K562 (cell line): ENCODE measurements at regions not wholly inside any gene's neighbourhood (a gene's known extent, or its start where the extent isn't known, plus 50 kb on each side); places are given as distances from the start of the nearest gene placed in this dataset.

ENCODE experiments used
- ATAC-seq: fragments of 200-7000 bp; cut with Tn5 transposase; 3 replicates; pipeline ENCODE4 v1.9.1; 2020; ENCODE audit warnings: moderate library complexity
- BruUV-seq: library from RNA; stranded (reverse); fragments of 400-500 nt; replicated peaks from 2 replicates; lab custom pipeline; 2021; lab: Mats Ljungman, UMichigan
- CTCF ChIA-PET: fragments of 300-600 bp; formaldehyde crosslinking; extraction: SDS; loops from one replicate; lab custom pipeline; 2021; ENCODE audit warnings: low intra/inter-chr PET ratio; lab: Yijun Ruan, JAX
- POLR2A ChIA-PET: fragments of 300-600, 350-650 bp; sonication (Branson Sonifier 250); formaldehyde crosslinking; extraction: SDS; loops from one replicate; lab custom pipeline; 2021; ENCODE audit warnings: antibody characterized with exemption, inconsistent platforms; lab: Yijun Ruan, JAX
- DNase-seq, 4 experiments: peaks; one replicate each; pipeline versions ENCODE4 v3.0.0 to v3.0.0-alpha.2; 2011 to 2018; ENCODE audit warnings: low spot score in 3 of 4, mixed read lengths in 3 of 4; ENCODE audit errors: extremely low read depth in 1 of 4
- FAIRE-seq: peaks from 2 replicates; lab custom pipeline; 2011; peaks lifted over from hg19 to GRCh38; lab: Jason Lieb, UNC
- H2AFZ ChIP-seq: 2 replicates; pipeline ENCODE4 v1.6.0; 2011; ENCODE audit warnings: low read depth, low read length, control low read depth, inconsistent platforms
- H3K27ac ChIP-seq: fragments of 200-600 bp; 3 replicates; pipeline ENCODE4 v1.8.0; 2011; ENCODE audit warnings: low read depth, mild to moderate bottlenecking, control low read depth, inconsistent platforms, low read length, moderate library complexity, mixed read lengths; ENCODE audit errors: extremely low read depth
- H3K27me3 ChIP-seq, 2 experiments: fragments of 300-600 bp in 1 of 2; 2 replicates in 1 of 2; 3 replicates in 1 of 2; pipeline versions ENCODE4 v1.6.0 to v1.8.0; 2011; ENCODE audit warnings: inconsistent platforms in 2 of 2, low read length in 2 of 2, mild to moderate bottlenecking in 1 of 2, mixed read lengths in 1 of 2, moderate library complexity in 1 of 2; ENCODE audit not compliant: control insufficient read depth in 2 of 2, insufficient read depth in 2 of 2
- H3K36me3 ChIP-seq: fragments of 300-600 bp; 3 replicates; pipeline ENCODE4 v1.8.0; 2011; ENCODE audit warnings: mild to moderate bottlenecking, low read length, inconsistent platforms; ENCODE audit not compliant: control insufficient read depth, insufficient read depth
- H3K4me1 ChIP-seq, 2 experiments: fragments of 200-600 bp in 1 of 2; replicated peaks in 1 of 2; 2 replicates in 1 of 2; 3 replicates in 1 of 2; pipeline versions ENCODE4 v1.5.1 to v1.8.0; 2011; ENCODE audit warnings: inconsistent platforms in 2 of 2, low read length in 2 of 2, mild to moderate bottlenecking in 1 of 2, mixed read lengths in 1 of 2, moderate library complexity in 1 of 2; ENCODE audit not compliant: control insufficient read depth in 2 of 2, insufficient read depth in 2 of 2
- H3K4me2 ChIP-seq: 2 replicates; pipeline ENCODE4 v1.6.1; 2011; ENCODE audit warnings: low read length, control low read depth, inconsistent platforms, mixed read lengths; ENCODE audit not compliant: insufficient read depth
- H3K4me3 ChIP-seq: fragments of 200-600 bp; sonication (generic), shearing (Covaris generic); 2 replicates; pipeline ENCODE4 v1.5.1; 2016; ENCODE audit warnings: control low read depth, inconsistent platforms
- H3K79me2 ChIP-seq: fragments of 200-600 bp; 3 replicates; pipeline ENCODE4 v1.8.0; 2011; ENCODE audit warnings: low read length, inconsistent platforms; ENCODE audit not compliant: control insufficient read depth, insufficient read depth
- H3K9ac ChIP-seq, 2 experiments: 2 replicates each; pipeline versions ENCODE4 v1.6.0 to v1.6.1; 2011; ENCODE audit warnings: low read depth in 2 of 2, low read length in 2 of 2, control low read depth in 1 of 2, inconsistent platforms in 1 of 2, mild to moderate bottlenecking in 1 of 2, mixed read lengths in 1 of 2; ENCODE audit not compliant: insufficient read depth in 1 of 2
- H3K9me1 ChIP-seq: one replicate; pipeline ENCODE4 v1.6.0; 2011; ENCODE audit warnings: inconsistent platforms, mild to moderate bottlenecking, low read length, moderate library complexity; ENCODE audit not compliant: control insufficient read depth, insufficient read depth
- H3K9me3 ChIP-seq: replicated peaks from 2 replicates; pipeline ENCODE4 v1.5.1; 2011; ENCODE audit warnings: low read depth, low read length, inconsistent platforms; ENCODE audit not compliant: control insufficient read depth, insufficient read depth
- H4K20me1 ChIP-seq: replicated peaks from 2 replicates; pipeline ENCODE4 v1.6.1; 2011; ENCODE audit warnings: low read length, inconsistent platforms, mixed read lengths; ENCODE audit not compliant: control insufficient read depth, insufficient read depth
- CBX5 ChIP-seq: IDR thresholded peaks from 2 replicates; pipeline ENCODE4 v1.6.1; 2014; ENCODE audit warnings: low read depth, borderline replicate concordance
- CEBPB ChIP-seq: fragments of 450-650 bp; IDR thresholded peaks from 2 replicates; pipeline ENCODE4 v1.6.1; 2016; ENCODE audit warnings: missing genetic modification characterization, missing compliant biosample characterization
- PML ChIP-seq: IDR thresholded peaks from 2 replicates; pipeline ENCODE4 v1.6.1; 2012; ENCODE audit warnings: low read length, inconsistent platforms
- PTRF ChIP-seq: fragments of 450-650 bp; IDR thresholded peaks from 2 replicates; pipeline ENCODE4 v1.6.1; 2016; ENCODE audit warnings: mild to moderate bottlenecking, missing genetic modification characterization, missing compliant biosample characterization
- RB1 ChIP-seq: fragments of 450-650 bp; IDR thresholded peaks from 2 replicates; pipeline ENCODE4 v1.6.1; 2017; ENCODE audit warnings: low read depth, mild to moderate bottlenecking
- SIRT6 ChIP-seq: IDR thresholded peaks from one replicate; pipeline ENCODE4 v1.6.1; 2012; ENCODE audit warnings: low read depth, mild to moderate bottlenecking, control low read depth, inconsistent platforms, low read length, moderate library complexity
- ZBED1 ChIP-seq: IDR thresholded peaks from 2 replicates; pipeline ENCODE4 v1.6.1; 2014
- ZNF444 ChIP-seq: fragments of 250-450 bp; sonication (Bioruptor Pico); IDR thresholded peaks from 2 replicates; pipeline ENCODE4 v1.4.0; 2020; ENCODE audit warnings: mild to moderate bottlenecking, moderate library complexity
- ZNF695 ChIP-seq: fragments of 450-650 bp; formaldehyde crosslinking; IDR thresholded peaks from 2 replicates; pipeline ENCODE4 v1.4.0; 2020; ENCODE audit warnings: mild to moderate bottlenecking, moderate library complexity
- ZNF707 ChIP-seq: fragments of 250-450 bp; sonication (Bioruptor Pico); conservative IDR thresholded peaks from 2 replicates; pipeline ENCODE4 v1.8.0; 2022; ENCODE audit warnings: inconsistent platforms, mild to moderate bottlenecking, moderate library complexity
- WGBS: fragments of 100-300 bp; shearing (Covaris generic); methylation state at CpG from one replicate; pipeline ENCODE4 v1.1.6; 2016; ENCODE audit warnings: low coverage, mixed read lengths; ENCODE audit not compliant: insufficient coverage; ENCODE audit errors: missing lambda C conversion rate; 5-methylcytosine and 5-hydroxymethylcytosine counted together
- in situ Hi-C: fragments of 300-500 bp; cut with MboI; formaldehyde crosslinking; loops from 4 replicates; pipeline ENCODE4 v1.15.0; 2018; ENCODE audit warnings: inconsistent platforms, mixed read lengths
- intact Hi-C: fragments of 100-400 bp; cut with micrococcal nuclease; formaldehyde crosslinking; loops from 2 replicates; pipeline ENCODE4 v1.14.2; 2022
- TF ChIP-seq, protein P1 (sequence below): fragments of 450-650 bp; formaldehyde crosslinking; IDR thresholded peaks from 2 replicates; pipeline ENCODE4 v1.4.0; 2020; ENCODE audit warnings: mild to moderate bottlenecking, moderate library complexity
- TF ChIP-seq, protein P2 (sequence below), 2 experiments: fragments of 200-800 bp in 1 of 2; sonication (Bioruptor generic) in 1 of 2; sonication (generic) in 1 of 2; formaldehyde crosslinking in 1 of 2; IDR thresholded peaks in 1 of 2; conservative IDR thresholded peaks in 1 of 2; 2 replicates each; pipeline versions ENCODE4 v1.5.0 to v1.6.1; 2016 to 2020; ENCODE audit warnings: missing compliant biosample characterization in 1 of 2, missing genetic modification characterization in 1 of 2, missing genetic modification reagents in 1 of 2
- TF ChIP-seq, protein P3 (sequence below): fragments of 250-450 bp; sonication (Bioruptor Pico); IDR thresholded peaks from 2 replicates; pipeline ENCODE4 v1.5.0; 2021
- TF ChIP-seq, protein P4 (sequence below): fragments of 450-650 bp; formaldehyde crosslinking; IDR thresholded peaks from 2 replicates; pipeline ENCODE4 v1.4.0; 2020; ENCODE audit warnings: mild to moderate bottlenecking, moderate library complexity
- TF ChIP-seq, protein P5 (sequence below), 2 experiments: fragments of 150-350 bp in 1 of 2; IDR thresholded peaks; 2 replicates each; pipeline ENCODE4 v1.6.1; 2012 to 2016; ENCODE audit warnings: low read depth in 2 of 2, low read length in 2 of 2, mild to moderate bottlenecking in 1 of 2, moderate library complexity in 1 of 2

DNA sequence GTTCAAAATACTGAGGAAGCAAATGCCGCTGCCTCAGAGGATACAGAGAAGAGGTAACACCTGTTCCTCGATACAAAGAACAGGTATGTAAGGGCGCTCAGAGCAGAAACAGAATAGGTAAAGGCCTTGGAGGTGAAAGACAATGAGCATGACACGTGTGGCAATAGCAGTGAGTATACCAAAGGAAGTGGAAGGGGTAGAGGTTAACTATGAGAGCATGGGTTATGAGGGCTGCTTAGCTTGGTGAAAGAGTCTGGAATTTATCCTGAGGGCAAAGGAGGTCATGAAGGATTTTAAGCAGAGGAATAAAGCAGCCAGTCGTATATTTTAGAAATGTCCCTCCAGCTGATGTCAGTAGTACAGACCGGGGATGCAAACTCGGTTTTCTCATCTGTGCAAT is 269.8 kb upstream of the ZNF462 start:
- BruUV-seq: no TSS peak
- Histone ChIP-seq H3K4me2 (no peak overlapping the region), H3K27me3 (no peaks in the 10 kb centered on the region), H3K9me3 (no peaks in the 10 kb centered on the region), H3K27ac (no peak overlapping the region), H3K4me1 (no peaks in the 10 kb centered on the region), H2AFZ (no peak overlapping the region), H3K9me1 (no peaks in the 10 kb centered on the region), H3K4me3 (no peak overlapping the region), H3K79me2 (no peaks in the 10 kb centered on the region), H3K36me3 (no peaks in the 10 kb centered on the region), H3K9ac (no peak overlapping the region), H4K20me1 (no peaks in the 10 kb centered on the region)
- ATAC-seq (no peak), FAIRE-seq (no peak), DNase-seq (no peak)
- 0% methylated on average over 7 of the region's 7 CpGs for WGBS
- TF ChIP-seq PML (no peak), SIRT6 (no peak), ZBED1 (no peak), ZNF444 (CRISPR knock-in tag) (no peak), ZNF707 (CRISPR knock-in tag) (no peak), PTRF (no peak), CBX5 (no peak), RB1 (no peak), ZNF695 (no peak), CEBPB (tag) (no peak)
- TF ChIP-seq, protein P1, sequence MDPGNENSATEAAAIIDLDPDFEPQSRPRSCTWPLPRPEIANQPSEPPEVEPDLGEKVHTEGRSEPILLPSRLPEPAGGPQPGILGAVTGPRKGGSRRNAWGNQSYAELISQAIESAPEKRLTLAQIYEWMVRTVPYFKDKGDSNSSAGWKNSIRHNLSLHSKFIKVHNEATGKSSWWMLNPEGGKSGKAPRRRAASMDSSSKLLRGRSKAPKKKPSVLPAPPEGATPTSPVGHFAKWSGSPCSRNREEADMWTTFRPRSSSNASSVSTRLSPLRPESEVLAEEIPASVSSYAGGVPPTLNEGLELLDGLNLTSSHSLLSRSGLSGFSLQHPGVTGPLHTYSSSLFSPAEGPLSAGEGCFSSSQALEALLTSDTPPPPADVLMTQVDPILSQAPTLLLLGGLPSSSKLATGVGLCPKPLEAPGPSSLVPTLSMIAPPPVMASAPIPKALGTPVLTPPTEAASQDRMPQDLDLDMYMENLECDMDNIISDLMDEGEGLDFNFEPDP (CRISPR knock-in tag): no peak
- TF ChIP-seq, protein P2, sequence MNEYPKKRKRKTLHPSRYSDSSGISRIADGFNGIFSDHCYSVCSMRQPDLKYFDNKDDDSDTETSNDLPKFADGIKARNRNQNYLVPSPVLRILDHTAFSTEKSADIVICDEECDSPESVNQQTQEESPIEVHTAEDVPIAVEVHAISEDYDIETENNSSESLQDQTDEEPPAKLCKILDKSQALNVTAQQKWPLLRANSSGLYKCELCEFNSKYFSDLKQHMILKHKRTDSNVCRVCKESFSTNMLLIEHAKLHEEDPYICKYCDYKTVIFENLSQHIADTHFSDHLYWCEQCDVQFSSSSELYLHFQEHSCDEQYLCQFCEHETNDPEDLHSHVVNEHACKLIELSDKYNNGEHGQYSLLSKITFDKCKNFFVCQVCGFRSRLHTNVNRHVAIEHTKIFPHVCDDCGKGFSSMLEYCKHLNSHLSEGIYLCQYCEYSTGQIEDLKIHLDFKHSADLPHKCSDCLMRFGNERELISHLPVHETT (CRISPR knock-in tag; conservative IDR thresholded peaks at IDR 0.05 in 1 of 2, IDR thresholded peaks at IDR 0.05 in 1 of 2): no peak
- TF ChIP-seq, protein P3, sequence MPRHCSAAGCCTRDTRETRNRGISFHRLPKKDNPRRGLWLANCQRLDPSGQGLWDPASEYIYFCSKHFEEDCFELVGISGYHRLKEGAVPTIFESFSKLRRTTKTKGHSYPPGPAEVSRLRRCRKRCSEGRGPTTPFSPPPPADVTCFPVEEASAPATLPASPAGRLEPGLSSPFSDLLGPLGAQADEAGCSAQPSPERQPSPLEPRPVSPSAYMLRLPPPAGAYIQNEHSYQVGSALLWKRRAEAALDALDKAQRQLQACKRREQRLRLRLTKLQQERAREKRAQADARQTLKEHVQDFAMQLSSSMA (CRISPR knock-in tag): no peak
- TF ChIP-seq, protein P4, sequence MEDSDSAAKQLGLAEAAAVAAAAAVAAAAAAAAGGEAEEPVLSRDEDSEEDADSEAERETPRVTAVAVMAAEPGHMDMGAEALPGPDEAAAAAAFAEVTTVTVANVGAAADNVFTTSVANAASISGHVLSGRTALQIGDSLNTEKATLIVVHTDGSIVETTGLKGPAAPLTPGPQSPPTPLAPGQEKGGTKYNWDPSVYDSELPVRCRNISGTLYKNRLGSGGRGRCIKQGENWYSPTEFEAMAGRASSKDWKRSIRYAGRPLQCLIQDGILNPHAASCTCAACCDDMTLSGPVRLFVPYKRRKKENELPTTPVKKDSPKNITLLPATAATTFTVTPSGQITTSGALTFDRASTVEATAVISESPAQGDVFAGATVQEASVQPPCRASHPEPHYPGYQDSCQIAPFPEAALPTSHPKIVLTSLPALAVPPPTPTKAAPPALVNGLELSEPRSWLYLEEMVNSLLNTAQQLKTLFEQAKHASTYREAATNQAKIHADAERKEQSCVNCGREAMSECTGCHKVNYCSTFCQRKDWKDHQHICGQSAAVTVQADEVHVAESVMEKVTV (CRISPR knock-in tag): no peak
- TF ChIP-seq, protein P5, sequence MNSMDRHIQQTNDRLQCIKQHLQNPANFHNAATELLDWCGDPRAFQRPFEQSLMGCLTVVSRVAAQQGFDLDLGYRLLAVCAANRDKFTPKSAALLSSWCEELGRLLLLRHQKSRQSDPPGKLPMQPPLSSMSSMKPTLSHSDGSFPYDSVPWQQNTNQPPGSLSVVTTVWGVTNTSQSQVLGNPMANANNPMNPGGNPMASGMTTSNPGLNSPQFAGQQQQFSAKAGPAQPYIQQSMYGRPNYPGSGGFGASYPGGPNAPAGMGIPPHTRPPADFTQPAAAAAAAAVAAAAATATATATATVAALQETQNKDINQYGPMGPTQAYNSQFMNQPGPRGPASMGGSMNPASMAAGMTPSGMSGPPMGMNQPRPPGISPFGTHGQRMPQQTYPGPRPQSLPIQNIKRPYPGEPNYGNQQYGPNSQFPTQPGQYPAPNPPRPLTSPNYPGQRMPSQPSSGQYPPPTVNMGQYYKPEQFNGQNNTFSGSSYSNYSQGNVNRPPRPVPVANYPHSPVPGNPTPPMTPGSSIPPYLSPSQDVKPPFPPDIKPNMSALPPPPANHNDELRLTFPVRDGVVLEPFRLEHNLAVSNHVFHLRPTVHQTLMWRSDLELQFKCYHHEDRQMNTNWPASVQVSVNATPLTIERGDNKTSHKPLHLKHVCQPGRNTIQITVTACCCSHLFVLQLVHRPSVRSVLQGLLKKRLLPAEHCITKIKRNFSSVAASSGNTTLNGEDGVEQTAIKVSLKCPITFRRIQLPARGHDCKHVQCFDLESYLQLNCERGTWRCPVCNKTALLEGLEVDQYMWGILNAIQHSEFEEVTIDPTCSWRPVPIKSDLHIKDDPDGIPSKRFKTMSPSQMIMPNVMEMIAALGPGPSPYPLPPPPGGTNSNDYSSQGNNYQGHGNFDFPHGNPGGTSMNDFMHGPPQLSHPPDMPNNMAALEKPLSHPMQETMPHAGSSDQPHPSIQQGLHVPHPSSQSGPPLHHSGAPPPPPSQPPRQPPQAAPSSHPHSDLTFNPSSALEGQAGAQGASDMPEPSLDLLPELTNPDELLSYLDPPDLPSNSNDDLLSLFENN (IDR thresholded peaks at IDR 0.05; ENCODE audit: low read depth in 2 of 2, low read length in 2 of 2): no peak
- in situ Hi-C loops (no loop called here), intact Hi-C loops (no loop called here)
- POLR2A ChIA-PET: no interaction called here
- CTCF ChIA-PET: no interaction called here
